Mesenchymal stem cell (in vitro differentiated cells and primary cell): ENCODE measurements at regions not wholly inside any gene's neighbourhood (a gene's known extent, or its start where the extent isn't known, plus 50 kb on each side); places are given as distances from the start of the nearest gene placed in this dataset.
"Not testable (repeated sequence)": the region's sequence is repeated elsewhere in the genome, so short reads cannot be mapped to it uniquely, and the experiment has no call there.

Experiments used
- DNase-seq: peaks from one replicate; pipeline ENCODE4 v3.0.0-alpha.2; 2013
- H2AFZ ChIP-seq: one replicate; pipeline ENCODE4 v1.6.1; 2013; ENCODE audit warnings: low read depth, mild to moderate bottlenecking, control low read depth, inconsistent platforms, low read length, moderate library complexity
- H2AK5ac ChIP-seq: 2 replicates; pipeline ENCODE4 v1.6.1; 2013; ENCODE audit warnings: low read length, moderate library complexity, mild to moderate bottlenecking, inconsistent platforms; ENCODE audit not compliant: severe bottlenecking
- H2BK120ac ChIP-seq: one replicate; pipeline ENCODE4 v1.6.1; 2013; ENCODE audit warnings: low read depth, mild to moderate bottlenecking, inconsistent platforms, low read length, moderate library complexity
- H2BK12ac ChIP-seq, 2 experiments: one replicate each; pipeline ENCODE4 v1.6.1; 2013; ENCODE audit warnings: inconsistent platforms in 2 of 2, low read length in 2 of 2, mild to moderate bottlenecking in 2 of 2, moderate library complexity in 2 of 2, control low read depth in 1 of 2
- H2BK15ac ChIP-seq: one replicate; pipeline ENCODE4 v1.6.1; 2013; ENCODE audit warnings: mild to moderate bottlenecking, low read depth, inconsistent platforms; ENCODE audit not compliant: poor library complexity, severe bottlenecking
- H2BK5ac ChIP-seq: 2 replicates; pipeline ENCODE4 v1.6.1; 2013; ENCODE audit warnings: low read depth, mild to moderate bottlenecking, low read length, control low read depth, inconsistent platforms; ENCODE audit not compliant: poor library complexity, severe bottlenecking
- H3K14ac ChIP-seq, 2 experiments: one replicate each; pipeline ENCODE4 v1.6.1; 2013; ENCODE audit warnings: inconsistent platforms in 2 of 2, low read length in 2 of 2, control low read depth in 1 of 2, mild to moderate bottlenecking in 1 of 2, moderate library complexity in 1 of 2
- H3K18ac ChIP-seq, 2 experiments: one replicate each; pipeline ENCODE4 v1.6.1; 2013; ENCODE audit warnings: inconsistent platforms in 2 of 2, low read length in 2 of 2, control low read depth in 1 of 2, low read depth in 1 of 2, mild to moderate bottlenecking in 1 of 2
- H3K23ac ChIP-seq, 2 experiments: one replicate each; pipeline ENCODE4 v1.6.1; 2013; ENCODE audit warnings: inconsistent platforms in 2 of 2, low read length in 2 of 2, mild to moderate bottlenecking in 2 of 2, moderate library complexity in 2 of 2, control low read depth in 1 of 2
- H3K27ac ChIP-seq: 2 replicates; pipeline ENCODE4 v1.5.1; 2013; ENCODE audit warnings: mild to moderate bottlenecking, moderate library complexity, low read length, control low read depth, inconsistent platforms; ENCODE audit not compliant: poor library complexity, severe bottlenecking
- H3K27me3 ChIP-seq, 2 experiments: 2 replicates each; pipeline versions ENCODE4 v1.6.1 to v1.7.0; 2013; ENCODE audit warnings: low read length in 2 of 2, mild to moderate bottlenecking in 2 of 2, moderate library complexity in 2 of 2, control low read depth in 1 of 2, inconsistent platforms in 1 of 2; ENCODE audit not compliant: control insufficient read depth in 1 of 2, insufficient read depth in 1 of 2
- H3K36me3 ChIP-seq, 2 experiments: 2 replicates each; pipeline versions ENCODE4 v1.6.1 to v1.7.0; 2013; ENCODE audit warnings: low read length in 2 of 2, control low read depth in 1 of 2, inconsistent platforms in 1 of 2, low read depth in 1 of 2, mild to moderate bottlenecking in 1 of 2; ENCODE audit not compliant: insufficient read depth in 2 of 2, control insufficient read depth in 1 of 2
- H3K4ac ChIP-seq, 2 experiments: one replicate each; pipeline ENCODE4 v1.6.1; 2013; ENCODE audit warnings: inconsistent platforms in 2 of 2, low read length in 2 of 2, mild to moderate bottlenecking in 2 of 2, moderate library complexity in 2 of 2, control low read depth in 1 of 2, low read depth in 1 of 2
- H3K4me1 ChIP-seq: 2 replicates; pipeline ENCODE4 v1.6.1; 2013; ENCODE audit warnings: low read depth, low read length, control low read depth; ENCODE audit not compliant: control insufficient read depth, insufficient read depth
- H3K4me2 ChIP-seq: 2 replicates; pipeline ENCODE4 v1.6.1; 2013; ENCODE audit warnings: low read length, mild to moderate bottlenecking, inconsistent platforms; ENCODE audit not compliant: poor library complexity, severe bottlenecking
- H3K4me3 ChIP-seq, 2 experiments: 2 replicates each; pipeline versions ENCODE4 v1.5.1 to v1.7.0; 2013; ENCODE audit warnings: low read length in 2 of 2, mild to moderate bottlenecking in 2 of 2, control low read depth in 1 of 2, low read depth in 1 of 2; ENCODE audit not compliant: insufficient read depth in 1 of 2
- H3K79me1 ChIP-seq: replicated peaks from 2 replicates; pipeline ENCODE4 v1.6.1; 2013; ENCODE audit warnings: mild to moderate bottlenecking, control low read depth, low read length, inconsistent platforms; ENCODE audit not compliant: poor library complexity, severe bottlenecking
- H3K9ac ChIP-seq: 2 replicates; pipeline ENCODE4 v1.7.0; 2013; ENCODE audit warnings: mild to moderate bottlenecking, low read length, moderate library complexity
- H3K9me3 ChIP-seq: 2 replicates; pipeline ENCODE4 v1.7.0; 2013; ENCODE audit warnings: mild to moderate bottlenecking, low read length; ENCODE audit not compliant: control insufficient read depth
- H4K8ac ChIP-seq: one replicate; pipeline ENCODE4 v1.6.1; 2013; ENCODE audit warnings: inconsistent platforms, mild to moderate bottlenecking, low read length, moderate library complexity
- H4K91ac ChIP-seq: one replicate; pipeline ENCODE4 v1.6.1; 2013; ENCODE audit warnings: mild to moderate bottlenecking, low read length, inconsistent platforms
- WGBS: methylation state at CpG from one replicate; pipeline ENCODE4 v1.1.7; 2013; ENCODE audit warnings: mixed read lengths; 5-methylcytosine and 5-hydroxymethylcytosine counted together

GRCh38 chr4:54828361-54828760 lies 170.6 kb downstream of the KIT start:
- not testable (repeated sequence) for H3K79me1 ChIP-seq, H3K27me3 ChIP-seq, H2BK5ac ChIP-seq, H4K91ac ChIP-seq, H2BK15ac ChIP-seq, H2BK120ac ChIP-seq, DNase-seq, H3K4ac ChIP-seq, H3K9ac ChIP-seq, H3K4me2 ChIP-seq, H3K23ac ChIP-seq, H2AK5ac ChIP-seq, H3K9me3 ChIP-seq, H3K4me1 ChIP-seq, H2AFZ ChIP-seq, H3K27ac ChIP-seq, H2BK12ac ChIP-seq, H3K4me3 ChIP-seq, H3K36me3 ChIP-seq, H4K8ac ChIP-seq, H3K14ac ChIP-seq, H3K18ac ChIP-seq
- WGBS, result 78% methylated on average over 2 of the region's 4 CpGs

GRCh38 chr4:54823616-54824015 lies 165.9 kb downstream of the KIT start:
- Histone ChIP-seq H3K23ac (no peak overlapping the region), H3K9me3 (no peaks in the 10 kb centered on the region), H2BK5ac (no peak overlapping the region), H3K4me1 (no peaks in the 10 kb centered on the region), H2AFZ (no peak overlapping the region), H3K18ac (no peak overlapping the region), H3K4ac (no peak overlapping the region), H3K27ac (no peak overlapping the region), H3K4me3 (no peak overlapping the region), H4K8ac (no peak overlapping the region), H3K36me3 (no peaks in the 10 kb centered on the region), H3K4me2 (no peak overlapping the region), H3K79me1 (no peaks in the 10 kb centered on the region), H2AK5ac (no peak overlapping the region), H3K14ac (no peak overlapping the region), H2BK15ac (no peak overlapping the region), H2BK12ac (no peak overlapping the region), H3K9ac (no peak overlapping the region), H2BK120ac (no peak overlapping the region), H3K27me3 (peaks cover 0 to 8% of the 10 kb centered on the region in 2 experiments), H4K91ac (no peak overlapping the region)
- WGBS, result no CpG with 5 or more reads among the region's 1 CpG
- DNase-seq, result no peak

GRCh38 chr4:54819034-54819433 lies 161.3 kb downstream of the KIT start:
- Histone ChIP-seq H3K79me1 (no peaks in the 10 kb centered on the region), H3K9me3 (peaks cover 4% of the 10 kb centered on the region), H3K4me1 (no peaks in the 10 kb centered on the region), H2AK5ac (no peak overlapping the region), H3K18ac (no peak overlapping the region), H2BK120ac (no peak overlapping the region), H3K4ac (no peak overlapping the region), H3K27me3 (peaks cover 3 to 9% of the 10 kb centered on the region in 2 experiments), H2BK12ac (no peak overlapping the region), H3K36me3 (no peaks in the 10 kb centered on the region), H3K27ac (no peak overlapping the region), H4K8ac (no peak overlapping the region), H3K23ac (no peak overlapping the region), H3K9ac (no peak overlapping the region), H2BK5ac (no peak overlapping the region), H2AFZ (no peak overlapping the region), H3K4me3 (no peak overlapping the region), H3K4me2 (no peak overlapping the region), H4K91ac (no peak overlapping the region), H3K14ac (no peak overlapping the region), H2BK15ac (no peak overlapping the region)
- WGBS, result 88% methylated on average over 4 of the region's 5 CpGs
- DNase-seq, result no peak

- Histone ChIP-seq H3K23ac (no peak overlapping the region), H3K4me3 (no peak overlapping the region), H3K4ac (no peak overlapping the region), H2BK5ac (no peak overlapping the region), H4K91ac (no peak overlapping the region), H3K4me1 (no peaks in the 10 kb centered on the region), H3K79me1 (no peaks in the 10 kb centered on the region), H3K27me3 (peaks cover 3 to 9% of the 10 kb centered on the region in 2 experiments), H3K27ac (no peak overlapping the region), H3K9ac (no peak overlapping the region), H2BK12ac (no peak overlapping the region), H3K14ac (no peak overlapping the region), H4K8ac (no peak overlapping the region), H3K36me3 (no peaks in the 10 kb centered on the region), H3K4me2 (no peak overlapping the region), H3K9me3 (peaks cover 4% of the 10 kb centered on the region), H2AK5ac (no peak overlapping the region), H3K18ac (no peak overlapping the region), H2BK15ac (no peak overlapping the region), H2AFZ (no peak overlapping the region), H2BK120ac (no peak overlapping the region)
- DNase-seq, result no peak
- 79% methylated on average over 4 of the region's 5 CpGs for WGBS
Measured at GRCh38 chr4:54818481-54818880, 160.7 kb downstream of the KIT start.
